ENCODE measurements at regions not wholly inside any gene's neighbourhood (a gene's known extent, or its start where the extent isn't known, plus 50 kb on each side); places are given as distances from the start of the nearest gene placed in this dataset.

- ATAC-seq, result no peak
- TF ChIP-seq MXD4 (CRISPR knock-in tag; IDR thresholded peaks at IDR 0.05; ENCODE audit: borderline replicate concordance) (no peak), ZBTB21 (CRISPR knock-in tag; IDR thresholded peaks at IDR 0.05; ENCODE audit: borderline replicate concordance) (no peak), NR2C2 (CRISPR knock-in tag; IDR thresholded peaks at IDR 0.05) (no peak), FOXP1 (CRISPR knock-in tag; IDR thresholded peaks at IDR 0.05; ENCODE audit: borderline replicate concordance) (no peak), ZBTB43 (CRISPR knock-in tag; IDR thresholded peaks at IDR 0.05) (no peak), ZNF317 (CRISPR knock-in tag; IDR thresholded peaks at IDR 0.05; ENCODE audit: borderline replicate concordance, low read depth) (no peak), ESRRA (CRISPR knock-in tag; IDR thresholded peaks at IDR 0.05; ENCODE audit: borderline replicate concordance) (no peak), MAX (CRISPR knock-in tag; IDR thresholded peaks at IDR 0.05) (no peak), ELF4 (CRISPR knock-in tag; IDR thresholded peaks at IDR 0.05; ENCODE audit: low read depth) (no peak), ZNF263 (CRISPR knock-in tag; IDR thresholded peaks at IDR 0.05; ENCODE audit: low read depth) (no peak), MYBL2 (CRISPR knock-in tag; IDR thresholded peaks at IDR 0.05) (no peak), USF2 (CRISPR knock-in tag; IDR thresholded peaks at IDR 0.05) (no peak), ZNF281 (CRISPR knock-in tag; IDR thresholded peaks at IDR 0.05) (no peak), E2F1 (CRISPR knock-in tag; IDR thresholded peaks at IDR 0.05) (no peak), SMAD4 (CRISPR knock-in tag; IDR thresholded peaks at IDR 0.05) (no peak), PREB (CRISPR knock-in tag; IDR thresholded peaks at IDR 0.05; ENCODE audit: borderline replicate concordance) (no peak), NR1H2 (CRISPR knock-in tag; IDR thresholded peaks at IDR 0.05) (no peak), ZNF396 (CRISPR knock-in tag; IDR thresholded peaks at IDR 0.05; ENCODE audit: borderline replicate concordance) (no peak), AR (CRISPR knock-in tag; IDR thresholded peaks at IDR 0.05) (no peak)
Observed at GRCh38 chr1:55792870-55793269, 577.7 kb upstream of the USP24 start.

More at GRCh38 chr1:55792870-55793269, 577.7 kb upstream of the USP24 start:
- Mint-ChIP-seq H3K36me3 (peaks cover 11% of the 10 kb centered on the region), H3K9me3 (peaks cover 35% of the 10 kb centered on the region), H3K27me3 (ENCODE audit: low read depth) (no peaks in the 10 kb centered on the region), H3K27ac (no peak overlapping the region), H3K4me1 (no peaks in the 10 kb centered on the region), H3K4me3 (no peak overlapping the region)
- POLR2A ChIA-PET, result interaction anchor here (0.7 kb wide), 1 partner anchor 120 kb away, joined by 10 read pairs; no protein-coding TSS in a partner anchor
- DNase-seq (ENCODE audit: low spot score), result no peak
- CTCF ChIA-PET, result no interaction called here
